ENCODE measurements at regions not wholly inside any gene's neighbourhood (a gene's known extent, or its start where the extent isn't known, plus 50 kb on each side); places are given as distances from the start of the nearest gene placed in this dataset.
"Not testable (repeated sequence)": the region's sequence is repeated elsewhere in the genome, so short reads cannot be mapped to it uniquely, and the experiment has no call there.

DNA sequence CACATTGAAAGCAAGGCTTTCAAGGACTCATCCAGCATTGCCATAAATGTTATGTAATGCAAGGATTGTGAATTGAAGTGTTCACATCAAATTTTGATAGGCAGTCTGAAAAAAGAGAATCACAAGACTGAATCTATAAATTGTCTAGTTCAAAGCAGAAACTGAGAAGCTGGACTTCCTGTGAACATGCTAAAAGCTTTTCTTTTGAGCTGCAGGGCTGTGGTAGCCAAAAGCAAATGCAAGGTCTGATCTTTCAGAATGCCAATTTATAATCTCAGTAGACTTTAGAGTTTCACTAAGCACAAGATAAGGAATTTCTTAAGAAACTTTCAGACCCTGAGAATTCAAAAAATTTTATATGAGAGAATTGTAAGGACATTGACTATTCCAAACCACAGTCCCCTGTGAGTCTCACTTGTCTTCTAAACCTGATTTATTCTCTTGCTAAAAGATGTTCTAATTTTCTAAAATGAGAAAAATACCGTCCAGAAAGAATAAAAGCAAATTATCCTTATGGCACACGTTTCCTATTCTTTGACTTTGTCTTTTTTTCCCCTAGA lies 1700.3 kb downstream of the OTOL1 start:
- H3K27me3 Mint-ChIP-seq (ENCODE audit: low read depth, poor library complexity): no peaks in the 10 kb centered on the region
- H3K27ac Mint-ChIP-seq: no peak overlapping the region
- DNase-seq: no peak
- no peaks in the 10 kb centered on the region for H3K36me3 Mint-ChIP-seq (ENCODE audit: low read depth)
- no peak overlapping the region for H3K4me3 Mint-ChIP-seq
- no peaks in the 10 kb centered on the region for H3K9me3 Mint-ChIP-seq
- H3K4me1 Mint-ChIP-seq: no peaks in the 10 kb centered on the region
- no peak for TF ChIP-seq CTCF (IDR thresholded peaks at IDR 0.05)

GRCh38 chr3:163196245-163196644 lies 1699.6 kb downstream of the OTOL1 start:
- H3K36me3 Mint-ChIP-seq (ENCODE audit: low read depth): no peaks in the 10 kb centered on the region
- no peak overlapping the region for H3K27ac Mint-ChIP-seq
- TF ChIP-seq CTCF (IDR thresholded peaks at IDR 0.05): no peak
- no peak overlapping the region for H3K4me3 Mint-ChIP-seq
- no peaks in the 10 kb centered on the region for H3K4me1 Mint-ChIP-seq
- no peak for DNase-seq
- H3K9me3 Mint-ChIP-seq: no peaks in the 10 kb centered on the region
- H3K27me3 Mint-ChIP-seq (ENCODE audit: low read depth, poor library complexity): no peaks in the 10 kb centered on the region

GRCh38 chr3:163185721-163186350 lies 1689.2 kb downstream of the OTOL1 start:
- no peaks in the 10 kb centered on the region for H3K36me3 Mint-ChIP-seq (ENCODE audit: low read depth)
- H3K4me1 Mint-ChIP-seq: no peaks in the 10 kb centered on the region
- no peaks in the 10 kb centered on the region for H3K9me3 Mint-ChIP-seq
- no peak for DNase-seq
- no peaks in the 10 kb centered on the region for H3K27me3 Mint-ChIP-seq (ENCODE audit: low read depth, poor library complexity)
- no peak overlapping the region for H3K4me3 Mint-ChIP-seq
- TF ChIP-seq CTCF (IDR thresholded peaks at IDR 0.05): no peak
- H3K27ac Mint-ChIP-seq: no peak overlapping the region

DNA sequence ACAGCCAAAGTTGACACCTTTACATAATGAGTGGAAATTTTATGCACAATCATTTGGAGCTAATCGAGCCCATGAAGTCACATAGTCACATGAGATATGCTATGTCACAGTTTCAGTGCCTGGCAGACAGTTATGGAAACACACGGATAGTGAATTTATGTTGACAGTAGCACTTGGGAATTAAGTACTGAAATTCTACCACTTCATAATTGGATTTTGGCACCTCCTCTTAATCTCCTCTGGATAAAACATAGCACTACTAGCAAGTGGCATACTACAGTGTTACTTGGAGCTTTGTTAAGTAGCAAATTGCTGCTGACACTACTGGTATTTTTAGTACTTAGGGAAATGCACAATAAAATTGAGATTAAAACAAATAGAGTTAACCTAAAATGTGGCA lies 1679.4 kb downstream of the OTOL1 start:
- no peaks in the 10 kb centered on the region for H3K27me3 Mint-ChIP-seq (ENCODE audit: low read depth, poor library complexity)
- H3K36me3 Mint-ChIP-seq (ENCODE audit: low read depth): no peaks in the 10 kb centered on the region
- no peak for TF ChIP-seq CTCF (IDR thresholded peaks at IDR 0.05)
- no peak overlapping the region for H3K27ac Mint-ChIP-seq
- no peaks in the 10 kb centered on the region for H3K4me1 Mint-ChIP-seq
- peaks cover 3% of the 10 kb centered on the region for H3K9me3 Mint-ChIP-seq
- no peak overlapping the region for H3K4me3 Mint-ChIP-seq
- no peak for DNase-seq

GRCh38 chr3:163172513-163172912 lies 1675.9 kb downstream of the OTOL1 start:
- DNase-seq: not testable (repeated sequence)

DNA sequence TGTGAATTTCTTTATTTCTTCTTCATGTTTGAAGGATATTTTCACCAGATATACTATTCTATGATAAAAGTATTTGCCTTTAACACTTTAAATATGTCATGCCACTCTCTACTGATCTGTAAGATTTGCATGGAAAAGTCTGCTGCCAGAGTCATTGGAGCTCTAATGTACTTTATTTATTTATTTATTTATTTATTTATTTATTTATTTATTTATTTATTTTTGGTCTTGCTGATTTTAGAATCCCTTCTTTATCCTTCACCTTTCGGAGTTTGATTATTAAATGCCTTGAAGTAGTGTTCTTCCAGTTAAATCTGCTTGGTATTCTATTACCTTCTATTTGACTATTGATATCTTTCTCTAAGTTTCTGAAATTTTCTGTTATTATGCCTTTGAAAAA lies 1669.6 kb downstream of the OTOL1 start:
- DNase-seq: no peak
- H3K27ac Mint-ChIP-seq: no peak overlapping the region
- TF ChIP-seq CTCF (IDR thresholded peaks at IDR 0.05): no peak
- peaks cover 17% of the 10 kb centered on the region for H3K9me3 Mint-ChIP-seq
- H3K4me1 Mint-ChIP-seq: no peaks in the 10 kb centered on the region
- no peaks in the 10 kb centered on the region for H3K27me3 Mint-ChIP-seq (ENCODE audit: low read depth, poor library complexity)
- H3K36me3 Mint-ChIP-seq (ENCODE audit: low read depth): no peaks in the 10 kb centered on the region
- no peak overlapping the region for H3K4me3 Mint-ChIP-seq

More at GRCh38 chr3:163172513-163172912, 1675.9 kb downstream of the OTOL1 start:
- H3K4me3 Mint-ChIP-seq; H3K27ac Mint-ChIP-seq; H3K27me3 Mint-ChIP-seq (ENCODE audit: low read depth, poor library complexity); H3K4me1 Mint-ChIP-seq; H3K9me3 Mint-ChIP-seq; H3K36me3 Mint-ChIP-seq (ENCODE audit: low read depth): not testable (repeated sequence)

All from nephron progenitor cell (in vitro differentiated cells).